ENCODE measurements at regions not wholly inside any gene's neighbourhood (a gene's known extent, or its start where the extent isn't known, plus 50 kb on each side); places are given as distances from the start of the nearest gene placed in this dataset.
"Not testable (repeated sequence)": the region's sequence is repeated elsewhere in the genome, so short reads cannot be mapped to it uniquely, and the experiment has no call there.

DNA sequence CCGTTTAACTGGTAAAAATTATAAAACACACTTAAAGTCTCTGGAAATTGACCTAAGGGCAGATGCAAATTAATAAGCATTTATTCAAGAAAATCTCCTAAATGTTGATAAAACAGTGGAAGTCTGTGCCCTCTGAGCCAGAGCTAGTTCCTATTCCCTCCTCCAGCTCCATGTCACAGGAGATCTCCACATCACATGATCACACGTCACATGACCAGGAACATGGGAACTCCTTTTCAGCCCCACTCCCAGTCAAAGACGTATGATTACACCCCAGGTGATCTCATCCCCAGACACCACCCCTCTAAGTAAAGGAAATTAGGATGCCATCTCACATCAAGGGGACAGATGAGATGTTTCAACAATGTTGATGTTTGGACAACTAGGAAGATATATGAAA, 237.7 kb upstream of the FRG1 start:
- not testable (repeated sequence) for DNase-seq (ENCODE audit: low read depth)

- not testable (repeated sequence) for DNase-seq (ENCODE audit: low read depth)
These were observed 233.9 kb upstream of the FRG1 start for GRCh38 chr4:189706821-189707220.

GRCh38 chr4:189707227-189707626, 233.4 kb upstream of the FRG1 start:
- not testable (repeated sequence) for DNase-seq (ENCODE audit: low read depth)

DNA sequence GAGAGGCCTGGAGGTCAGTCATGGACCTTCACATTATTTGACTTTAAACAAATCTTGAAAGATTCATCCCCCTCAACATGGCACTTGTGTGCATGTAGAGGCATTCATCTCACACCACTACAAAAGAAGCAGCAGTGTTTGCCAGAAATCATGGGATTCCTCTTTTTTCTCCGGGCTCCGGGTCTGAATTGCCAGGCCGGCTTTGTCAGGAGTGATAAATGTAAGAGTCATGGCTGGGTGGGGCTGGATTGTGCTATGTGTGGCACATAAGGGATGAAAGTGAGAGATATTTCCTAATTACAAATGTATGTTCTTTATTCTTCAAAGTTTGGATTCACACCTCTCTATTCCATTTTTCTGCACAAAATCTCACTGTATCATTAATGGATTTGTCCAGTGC, 228.7 kb upstream of the FRG1 start:
- not testable (repeated sequence) for DNase-seq (ENCODE audit: low read depth)

- not testable (repeated sequence) for DNase-seq (ENCODE audit: low read depth)
These were observed 219.4 kb upstream of the FRG1 start for GRCh38 chr4:189721016-189721993.

DNA sequence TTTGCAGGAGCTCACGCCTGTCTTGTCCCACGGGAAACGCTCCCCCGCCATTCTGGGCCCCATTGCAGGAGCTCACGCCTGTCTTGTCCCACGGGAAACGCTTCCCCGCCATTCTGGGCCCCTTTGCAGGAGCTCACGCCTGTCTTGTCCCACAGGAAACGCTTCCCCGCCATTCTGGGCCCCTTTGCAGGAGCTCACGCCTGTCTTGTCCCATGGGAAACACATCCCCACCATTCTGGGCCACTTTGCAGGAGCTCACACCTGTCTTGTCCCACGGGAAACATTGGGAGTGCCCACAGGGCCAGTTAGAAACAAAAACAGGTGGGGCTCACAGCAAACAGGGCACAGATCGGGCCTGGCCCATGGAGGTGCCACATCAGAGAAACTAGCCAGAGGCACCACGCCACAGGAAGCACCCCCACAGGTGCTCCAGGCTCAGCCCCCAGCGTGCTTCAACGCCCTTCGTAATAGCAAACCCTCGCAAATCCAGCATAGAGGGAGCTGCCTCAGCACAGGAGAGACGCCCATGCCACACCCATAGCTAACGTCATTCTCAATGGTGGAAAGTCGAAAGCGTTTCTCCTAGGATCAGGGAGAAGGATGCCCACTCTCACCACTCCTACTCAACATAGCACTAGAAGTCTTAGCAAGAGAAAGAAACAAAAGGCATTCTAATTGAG, 218.2 kb upstream of the FRG1 start:
- not testable (repeated sequence) for DNase-seq (ENCODE audit: low read depth)

DNA sequence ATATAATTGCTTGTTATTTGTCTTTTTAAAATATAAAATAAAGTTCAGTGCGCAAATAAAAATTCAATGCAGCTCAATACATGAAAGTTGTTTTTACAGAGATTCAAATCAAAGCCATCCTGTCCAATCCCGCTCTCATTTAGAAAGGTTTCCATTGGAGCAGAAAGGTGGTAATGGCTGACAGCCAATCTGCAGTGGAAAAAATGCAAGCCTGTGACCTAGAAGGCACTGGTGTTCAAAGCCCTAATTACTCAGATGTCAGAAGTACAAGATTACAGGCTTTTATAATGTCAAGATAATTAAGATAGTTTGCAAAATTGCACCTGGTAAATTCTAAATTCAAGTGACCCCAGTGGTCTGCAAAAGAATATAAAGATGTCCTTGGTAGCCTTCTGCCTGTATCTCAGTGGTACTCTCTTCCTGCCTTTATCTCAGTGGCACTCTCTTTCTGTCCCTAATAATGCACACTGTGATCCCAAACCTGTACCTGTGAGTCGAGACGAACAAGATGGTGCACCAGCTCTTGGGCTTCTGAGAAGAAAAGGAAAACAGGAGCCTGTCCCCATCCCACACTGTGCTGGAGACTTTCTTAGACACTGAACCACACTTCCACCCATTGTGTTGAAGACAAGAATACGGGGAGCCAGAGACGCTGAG, 212.6 kb upstream of the FRG1 start:
- DNase-seq (ENCODE audit: low read depth), result not testable (repeated sequence)

DNA sequence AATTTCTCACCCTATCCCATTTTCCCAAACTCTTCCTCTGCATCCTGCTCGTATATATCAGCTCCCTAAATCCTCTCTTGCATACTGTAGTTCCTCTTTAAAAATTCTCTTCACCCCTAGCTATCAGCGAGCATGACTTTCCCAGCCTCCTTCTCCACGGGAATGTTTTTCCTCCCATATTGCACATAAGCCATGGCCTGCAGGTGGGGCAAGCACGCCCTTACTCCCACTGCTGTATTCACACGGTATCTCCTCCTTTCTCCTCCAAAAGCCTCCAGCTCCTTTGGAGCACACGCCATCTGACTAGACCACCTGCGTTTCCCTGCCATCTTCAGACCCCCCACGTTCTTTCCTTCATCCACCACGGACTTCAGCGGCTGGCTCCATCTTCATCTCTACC, 208.7 kb upstream of the FRG1 start:
- not testable (repeated sequence) for DNase-seq (ENCODE audit: low read depth)

DNA sequence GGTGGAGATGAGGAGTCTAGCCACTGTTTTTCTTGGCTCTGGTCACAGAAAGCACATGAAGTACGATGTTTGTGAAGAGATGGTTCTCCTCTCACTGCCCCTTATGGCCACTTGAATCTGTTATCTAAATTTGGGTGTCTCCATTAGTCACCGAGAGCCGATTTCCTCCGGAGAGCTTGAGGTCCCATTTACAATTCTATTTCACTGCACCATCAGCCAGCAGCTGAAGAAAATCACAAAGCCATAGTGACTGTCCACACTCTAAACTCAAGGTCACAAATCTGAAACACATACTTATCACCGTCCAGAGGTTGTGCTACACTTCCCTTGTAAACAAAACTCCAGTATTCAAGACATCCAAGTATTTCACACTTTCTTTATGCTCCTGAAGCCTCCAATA, 207.2 kb upstream of the FRG1 start:
- not testable (repeated sequence) for DNase-seq (ENCODE audit: low read depth)

DNA sequence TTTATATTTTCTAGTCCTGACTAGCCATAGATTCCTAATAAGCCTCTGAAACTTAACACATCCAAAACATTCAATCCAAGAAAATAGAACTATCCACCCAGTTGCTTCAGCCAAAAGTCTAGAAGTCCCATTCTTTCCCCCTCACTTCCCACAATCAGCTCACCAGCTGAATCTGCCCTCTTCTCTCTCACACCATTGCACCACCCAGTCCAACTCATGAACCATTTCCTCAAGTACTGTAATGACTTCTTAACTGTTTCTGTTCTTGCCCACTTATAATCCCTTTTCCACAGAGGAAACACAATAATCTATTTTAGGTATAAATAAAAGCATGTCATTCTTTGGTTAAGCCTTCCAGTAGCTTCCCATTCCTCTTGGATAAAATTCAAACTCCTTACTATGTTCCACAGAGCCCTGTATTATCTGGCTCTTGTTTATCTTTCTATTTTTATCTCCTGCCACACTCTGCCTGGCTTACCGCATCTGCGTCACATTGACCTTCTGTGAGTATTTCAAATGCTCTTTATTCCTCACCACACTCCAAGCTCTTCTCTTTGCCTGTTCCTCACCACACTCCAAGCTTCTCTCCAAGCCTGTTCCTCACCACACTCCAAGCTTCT, 205.9 kb upstream of the FRG1 start:
- DNase-seq (ENCODE audit: low read depth), result not testable (repeated sequence)

DNA sequence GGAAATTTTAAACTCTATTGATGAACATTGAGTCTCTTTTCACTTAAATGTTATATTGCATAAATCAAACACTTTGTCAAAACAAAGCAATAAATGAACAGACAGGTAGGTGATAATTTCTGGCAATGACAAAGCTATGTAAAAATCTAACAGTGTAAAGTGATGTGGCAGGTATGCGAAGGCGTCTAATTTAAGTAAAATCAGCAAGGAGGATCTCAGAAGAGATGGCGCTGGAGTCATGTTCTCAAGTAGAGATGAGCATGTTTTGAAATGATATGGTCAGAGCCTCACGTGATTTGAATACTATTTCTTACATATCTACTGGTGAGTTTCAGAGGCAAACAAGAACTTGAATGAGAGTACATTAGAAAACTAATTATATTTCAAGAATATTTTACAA, 204.0 kb upstream of the FRG1 start:
- DNase-seq (ENCODE audit: low read depth), result not testable (repeated sequence)

GRCh38 chr4:189740118-189740517, 200.6 kb upstream of the FRG1 start:
- DNase-seq (ENCODE audit: low read depth), result not testable (repeated sequence)

GRCh38 chr4:189740873-189741272, 199.8 kb upstream of the FRG1 start:
- DNase-seq (ENCODE audit: low read depth), result no peak

- DNase-seq (ENCODE audit: low read depth), result not testable (repeated sequence)
These were observed 187.6 kb upstream of the FRG1 start for GRCh38 chr4:189753092-189753491.

- no peak for DNase-seq (ENCODE audit: low read depth)
These were observed 177.1 kb upstream of the FRG1 start for GRCh38 chr4:189763583-189763982.

DNA sequence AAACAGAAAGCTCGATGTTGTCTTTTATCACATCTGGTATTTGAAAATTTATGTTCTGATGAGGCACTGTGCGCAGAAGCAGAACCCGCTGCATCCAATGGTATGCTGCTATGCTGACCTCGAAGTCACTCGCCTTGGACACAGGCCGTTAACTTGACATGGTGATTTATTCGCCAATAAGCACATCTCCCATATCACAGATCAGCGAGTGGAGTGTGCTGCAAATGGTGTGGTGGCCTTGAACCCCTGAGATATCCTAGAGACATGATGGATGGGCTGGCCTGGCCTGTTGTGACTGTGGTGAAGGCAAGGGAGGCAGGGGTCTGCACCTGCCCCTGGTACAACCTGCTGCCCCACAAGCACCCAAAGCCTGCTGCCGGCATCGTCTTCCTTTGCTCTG, 175.4 kb upstream of the FRG1 start:
- no peak for DNase-seq (ENCODE audit: low read depth)

GRCh38 chr4:189765736-189766135, 174.9 kb upstream of the FRG1 start:
- DNase-seq (ENCODE audit: low read depth), result no peak

DNA sequence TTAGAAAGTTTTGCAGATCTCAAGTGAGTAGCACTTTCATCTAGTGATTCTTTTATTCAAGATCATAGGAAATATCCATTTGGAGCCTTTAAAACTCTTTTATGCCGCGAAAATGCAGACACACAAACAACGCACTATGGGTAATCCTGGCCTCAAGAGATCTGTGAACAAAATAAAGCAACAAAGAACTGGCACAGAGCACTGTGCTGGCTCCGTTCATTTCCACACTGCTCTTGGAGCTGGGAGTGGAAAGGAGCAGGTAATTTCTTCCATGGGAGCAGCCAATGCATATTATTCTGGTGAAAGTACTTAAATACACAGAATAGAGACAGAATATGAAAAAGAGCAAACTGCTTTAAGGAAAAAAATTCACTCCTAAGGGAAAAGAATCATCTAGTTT, 172.7 kb upstream of the FRG1 start:
- DNase-seq (ENCODE audit: low read depth), result no peak

GRCh38 chr4:189769131-189769530, 171.5 kb upstream of the FRG1 start:
- no peak for DNase-seq (ENCODE audit: low read depth)

DNA sequence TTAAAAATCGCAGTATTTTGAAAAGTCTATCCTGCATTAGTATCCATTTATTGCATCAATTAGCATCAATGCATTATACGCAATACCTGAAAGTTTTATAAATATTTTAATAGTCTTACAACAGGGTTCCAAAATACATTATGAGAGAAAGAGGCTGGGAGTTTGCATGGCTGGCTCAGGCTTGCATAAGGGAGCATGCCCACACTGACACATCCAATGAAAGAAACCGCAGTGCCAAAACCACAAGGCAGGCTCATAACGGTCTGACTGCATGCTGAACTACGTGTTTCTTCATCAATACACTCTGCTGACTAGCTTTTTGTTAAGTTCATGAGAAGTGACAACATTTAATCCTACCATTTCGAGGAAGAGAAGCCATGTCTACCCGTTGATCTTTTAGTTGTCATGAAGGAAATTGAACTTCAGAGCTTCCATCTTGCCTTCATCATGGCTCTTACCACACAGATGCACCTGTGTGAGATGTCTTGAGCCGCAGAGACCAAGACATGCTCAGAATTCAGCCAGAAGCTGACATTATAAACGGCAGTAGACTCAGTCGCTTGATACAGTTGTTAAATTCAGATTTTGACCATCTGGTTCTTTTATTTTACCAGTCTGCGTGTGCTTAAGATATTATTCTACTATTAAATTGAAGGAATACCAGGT, 168.8 kb upstream of the FRG1 start:
- no peak for DNase-seq (ENCODE audit: low read depth)

DNA sequence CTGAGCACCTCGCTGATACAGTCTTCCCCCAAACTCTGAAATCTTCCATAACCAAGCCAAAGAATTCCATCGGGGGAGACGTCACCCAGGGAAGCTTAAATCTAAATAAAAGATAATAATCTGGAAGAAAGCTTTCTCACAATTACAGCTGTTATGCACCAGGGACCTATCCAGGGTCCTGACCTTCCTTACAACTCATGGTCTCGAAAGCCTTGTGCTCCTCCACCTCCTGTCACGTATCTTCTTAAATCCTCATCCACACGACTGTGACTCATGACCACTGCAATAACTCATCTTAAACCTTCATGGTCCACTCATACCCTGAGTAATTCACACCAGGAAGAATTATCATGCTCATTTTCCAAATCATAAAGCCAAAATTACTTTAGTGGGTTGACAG, 166.8 kb upstream of the FRG1 start:
- DNase-seq (ENCODE audit: low read depth), result no peak

Data from fibroblast of the conjunctiva (primary cell).